ENCODE measurements at regions not wholly inside any gene's neighbourhood (a gene's known extent, or its start where the extent isn't known, plus 50 kb on each side); places are given as distances from the start of the nearest gene placed in this dataset.
"Not testable (repeated sequence)": the region's sequence is repeated elsewhere in the genome, so short reads cannot be mapped to it uniquely, and the experiment has no call there.

GRCh38 chr3:110344487-110344886 lies 727.1 kb upstream of the NECTIN3 start:
- DNase-seq: no peak

DNA sequence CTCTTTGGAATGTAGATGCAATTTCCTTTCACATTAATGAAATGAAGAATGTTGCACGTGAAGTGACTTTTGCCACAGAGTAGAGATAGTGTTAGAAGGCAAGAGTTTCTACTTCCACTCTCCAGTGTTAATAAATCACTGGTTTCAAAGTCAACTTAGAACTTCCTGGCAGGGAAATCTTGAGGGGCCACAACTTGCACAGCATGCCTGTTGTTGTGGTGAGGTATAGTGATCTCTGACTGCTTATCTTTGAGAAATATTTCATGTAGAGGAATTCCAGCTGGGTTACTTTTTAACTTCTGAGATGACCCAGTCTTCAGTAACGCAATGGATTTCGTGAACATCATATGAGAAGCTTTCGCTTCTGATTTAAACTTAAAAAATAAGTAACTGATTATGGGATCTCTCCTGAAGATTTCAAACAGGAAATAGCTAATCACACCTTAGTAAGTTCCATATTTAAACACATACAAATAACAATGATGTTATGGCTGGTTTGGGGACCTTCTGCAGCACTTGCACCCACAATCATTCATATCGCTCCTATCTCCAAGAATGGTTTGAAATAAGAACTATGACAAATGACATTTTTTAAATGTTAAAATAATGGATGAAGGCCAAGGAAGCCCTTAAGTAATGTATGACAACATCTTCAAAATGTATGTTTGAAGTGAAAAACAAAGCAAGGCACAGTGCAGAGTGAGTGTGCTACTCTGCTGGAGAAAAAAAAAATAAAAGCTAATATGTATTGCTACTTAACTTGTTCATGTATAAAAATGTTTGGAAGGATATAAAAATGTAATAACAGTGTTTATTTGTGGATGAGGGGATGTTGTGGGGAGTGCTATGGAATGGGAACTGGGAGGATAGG lies 726.5 kb upstream of the NECTIN3 start:
- DNase-seq: no peak

DNA sequence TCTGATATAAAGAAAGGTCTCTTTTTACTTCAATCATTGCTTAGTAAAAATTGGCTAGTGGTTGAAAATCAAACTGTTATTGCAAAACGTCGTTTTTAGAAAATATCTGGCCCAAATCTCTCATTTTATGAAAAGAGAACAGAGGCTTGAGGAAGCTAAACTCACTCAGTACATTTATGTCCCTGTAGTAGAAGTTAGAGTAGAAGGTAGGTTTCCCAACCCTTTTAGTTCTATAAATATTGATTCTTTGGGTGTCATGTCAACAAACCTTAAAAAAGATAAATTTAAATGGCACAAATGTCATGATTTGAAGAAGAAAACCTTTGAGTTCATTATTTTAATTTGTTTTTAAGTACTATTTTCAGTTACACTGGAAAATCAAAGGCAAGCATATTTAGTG lies 722.3 kb upstream of the NECTIN3 start:
- no peak for DNase-seq

DNA sequence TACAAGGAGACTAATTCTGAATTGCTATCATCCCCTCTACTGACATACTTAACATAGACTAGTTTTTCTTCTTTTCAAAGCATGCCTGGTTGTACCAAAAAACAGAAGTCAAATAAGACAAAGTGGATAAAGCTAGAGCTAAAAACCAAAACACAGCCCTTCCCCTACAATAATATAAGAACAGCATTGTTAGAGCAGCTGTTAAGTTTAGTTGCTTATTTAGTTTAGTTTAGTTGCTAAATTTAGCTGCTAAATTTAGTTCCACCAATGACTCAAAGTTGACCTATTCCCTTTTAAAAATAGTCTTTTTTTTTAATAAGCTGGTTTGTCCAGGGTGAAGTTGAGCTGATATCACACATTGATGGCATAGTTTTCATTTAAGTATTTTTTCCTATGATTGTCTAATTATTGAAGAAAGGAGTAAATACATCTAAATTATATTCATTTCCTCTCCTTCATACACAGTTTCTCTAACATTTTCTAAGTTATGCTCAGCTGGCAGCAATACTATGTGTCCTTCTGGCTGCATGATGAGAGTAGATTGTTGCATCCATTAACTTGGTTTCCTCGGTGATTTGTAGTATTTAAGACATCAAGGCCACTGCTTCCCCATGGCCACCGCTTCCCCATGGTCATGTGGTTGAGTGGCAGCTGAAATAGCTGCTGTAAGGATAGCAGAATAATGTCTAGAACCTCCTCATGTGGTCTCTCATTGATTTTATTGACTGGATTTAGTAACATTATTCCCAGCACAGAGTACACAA lies 718.6 kb upstream of the NECTIN3 start:
- DNase-seq: no peak

GRCh38 chr3:110362751-110363150 lies 708.9 kb upstream of the NECTIN3 start:
- DNase-seq: no peak

GRCh38 chr3:110367289-110367688 lies 704.3 kb upstream of the NECTIN3 start:
- DNase-seq: not testable (repeated sequence)

DNA sequence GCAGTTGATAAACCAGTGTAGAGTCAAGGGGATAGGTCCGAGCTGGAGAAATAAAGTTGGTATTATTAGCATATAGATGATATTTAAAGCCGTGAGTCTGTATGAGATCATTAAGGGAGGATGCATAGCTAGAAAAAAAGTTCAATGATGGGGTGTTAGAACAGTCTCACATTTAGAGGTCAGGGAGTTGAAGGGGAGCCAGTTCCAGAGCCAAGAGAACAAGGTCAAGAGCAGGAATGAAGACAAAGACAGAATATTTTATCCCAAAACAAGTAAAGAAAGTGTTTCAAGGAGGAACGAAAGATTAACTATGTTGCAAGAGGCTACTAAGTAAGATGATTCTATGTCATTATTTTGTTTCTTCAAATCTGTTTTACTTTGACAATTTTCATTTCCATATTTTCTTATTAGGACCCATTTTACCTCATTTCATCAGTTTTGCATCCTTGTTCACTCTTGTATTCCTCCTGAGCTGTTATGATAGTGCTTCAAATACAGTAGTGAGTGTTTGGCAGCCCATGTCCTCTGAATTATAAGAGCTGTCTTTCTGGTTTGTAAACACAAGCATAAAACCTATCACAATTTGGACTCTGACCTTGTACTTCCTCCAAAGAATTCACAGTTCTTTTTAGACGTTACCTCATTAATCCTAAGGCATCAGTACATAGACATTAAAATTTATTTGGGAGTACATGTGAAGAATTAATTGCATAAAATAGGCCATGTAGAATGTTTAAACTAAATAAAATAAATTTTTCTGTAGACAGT lies 695.7 kb upstream of the NECTIN3 start:
- no peak for DNase-seq

GRCh38 chr3:110378481-110378880 lies 693.1 kb upstream of the NECTIN3 start:
- no peak for DNase-seq

GRCh38 chr3:110381992-110382391 lies 689.6 kb upstream of the NECTIN3 start:
- DNase-seq: no peak

DNA sequence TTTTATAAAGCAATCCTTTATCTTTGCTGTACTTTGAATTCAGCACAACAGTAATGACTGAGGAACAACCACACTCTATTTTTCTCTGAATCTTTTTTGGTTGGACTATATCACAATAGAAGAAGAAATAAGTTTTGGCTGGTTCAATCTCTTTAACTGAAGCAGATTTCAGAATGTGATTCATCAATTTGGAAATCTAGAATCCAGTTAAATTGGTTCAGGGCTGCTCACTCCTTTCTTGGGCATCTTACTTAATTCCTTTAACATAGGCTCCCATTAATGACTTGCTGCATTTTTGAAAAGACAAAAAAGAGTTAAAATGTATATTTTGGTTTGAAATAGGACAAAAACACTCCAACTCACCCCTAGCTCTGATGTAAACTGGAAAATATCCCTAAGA lies 688.3 kb upstream of the NECTIN3 start:
- no peak for DNase-seq

DNA sequence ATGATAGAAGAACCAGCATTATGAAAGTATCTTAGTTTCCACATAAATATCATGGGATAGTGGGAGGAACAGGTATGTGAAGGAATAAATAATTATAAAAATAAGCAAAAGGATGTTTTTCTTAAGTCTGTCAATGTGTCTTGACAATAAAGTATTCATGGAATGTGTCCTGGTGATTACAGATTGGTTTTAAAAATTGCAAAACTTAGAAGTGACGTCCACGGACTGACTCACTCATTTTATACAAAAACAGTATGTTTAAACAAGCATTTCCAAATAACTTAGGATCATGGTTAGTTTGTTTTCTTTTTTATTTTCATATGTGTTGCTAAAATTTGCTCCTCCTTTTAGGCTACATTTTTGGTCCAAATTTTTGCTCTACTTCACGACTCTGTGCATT lies 687.0 kb upstream of the NECTIN3 start:
- DNase-seq: no peak

GRCh38 chr3:110389005-110389404 lies 682.6 kb upstream of the NECTIN3 start:
- DNase-seq: no peak

DNA sequence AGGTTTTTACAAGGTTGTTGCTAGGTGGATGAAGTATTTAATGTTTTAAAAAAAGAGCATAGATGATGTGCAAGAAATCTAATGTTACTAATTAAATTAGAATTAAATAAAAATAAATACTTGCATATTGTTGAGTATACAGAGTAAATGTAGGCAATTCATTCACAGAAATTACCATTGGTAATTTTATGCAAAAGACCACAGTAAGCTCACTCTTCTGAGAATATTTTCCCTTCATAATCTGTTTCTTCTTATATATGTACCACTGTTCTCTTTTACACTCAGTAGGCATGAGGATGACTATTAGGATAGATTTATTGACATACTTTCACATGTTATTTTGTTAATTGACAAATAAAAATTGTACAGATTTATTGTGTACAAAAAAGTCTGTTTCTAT lies 681.2 kb upstream of the NECTIN3 start:
- DNase-seq: no peak

- DNase-seq: no peak
Observed at GRCh38 chr3:110391042-110391441, 680.6 kb upstream of the NECTIN3 start.

DNA sequence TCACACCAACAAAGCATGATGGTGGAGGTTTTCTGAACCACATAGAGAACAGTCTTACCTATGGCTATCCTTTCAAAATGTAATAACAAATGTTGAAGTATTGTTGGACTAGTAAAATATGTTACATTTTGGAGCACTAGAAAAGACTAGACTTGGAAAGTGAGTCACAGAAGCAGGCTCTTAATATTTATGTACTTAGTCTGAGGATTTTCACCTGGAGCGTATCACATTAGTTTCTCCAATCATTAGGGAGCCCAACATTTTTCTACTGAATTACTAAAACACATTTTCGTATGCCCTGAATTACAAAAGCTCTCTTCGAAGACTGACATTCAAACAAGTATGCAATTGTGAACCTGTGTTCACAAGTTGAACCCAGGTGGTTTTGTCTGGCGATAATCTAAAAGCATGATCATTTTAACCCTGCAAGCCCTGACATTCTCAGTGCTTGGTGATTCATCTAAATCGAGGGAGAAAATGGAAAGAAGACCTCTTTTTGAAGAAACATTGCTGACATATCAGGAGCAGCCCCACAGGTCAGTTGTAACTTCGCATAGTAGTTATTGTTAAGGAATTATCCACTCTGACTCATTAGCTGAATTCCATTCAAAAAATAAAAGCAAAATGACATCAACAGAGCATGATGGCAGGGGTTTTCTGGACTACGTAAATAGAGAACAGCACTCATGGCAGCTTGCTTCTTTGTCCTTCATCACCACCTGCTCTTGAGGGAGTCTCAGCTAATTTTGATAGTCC lies 679.8 kb upstream of the NECTIN3 start:
- DNase-seq: no peak

DNA sequence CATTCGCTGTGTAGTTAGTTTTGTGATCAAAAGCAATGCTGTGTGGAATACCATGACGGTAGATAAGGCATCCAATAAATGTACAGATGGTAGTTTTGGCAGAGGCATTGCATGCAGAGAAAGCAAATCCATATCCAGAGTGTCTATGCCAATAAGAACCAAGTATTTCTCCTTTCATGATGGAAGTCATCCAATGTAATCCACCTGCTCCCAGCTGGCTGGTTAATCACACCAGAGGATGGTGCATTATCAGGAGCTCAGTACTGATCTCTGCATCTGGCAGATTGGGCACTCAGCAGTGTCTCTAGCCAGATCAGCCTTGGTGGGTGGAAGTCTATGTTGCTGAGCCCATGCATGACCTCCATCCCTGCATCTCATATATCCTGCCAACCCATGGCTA lies 677.7 kb upstream of the NECTIN3 start:
- DNase-seq: no peak

DNA sequence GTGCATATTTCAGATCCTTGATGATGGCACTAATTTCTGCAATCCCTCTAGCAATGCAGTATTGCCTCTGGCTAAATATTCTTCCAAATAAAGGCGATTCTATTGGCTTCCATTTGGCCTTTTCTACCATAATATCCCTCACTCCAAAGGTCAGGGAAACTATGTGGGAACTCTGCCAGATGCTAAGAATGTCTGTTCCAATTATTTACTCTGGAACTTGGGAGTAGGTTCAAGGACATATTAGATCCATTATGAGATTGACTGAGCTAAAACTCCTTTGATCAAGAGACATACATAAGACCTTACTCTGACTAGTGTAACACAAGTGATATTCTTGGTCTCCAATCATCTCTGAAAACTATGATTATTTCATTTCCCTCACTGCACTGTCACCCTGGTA lies 674.5 kb upstream of the NECTIN3 start:
- no peak for DNase-seq

DNA sequence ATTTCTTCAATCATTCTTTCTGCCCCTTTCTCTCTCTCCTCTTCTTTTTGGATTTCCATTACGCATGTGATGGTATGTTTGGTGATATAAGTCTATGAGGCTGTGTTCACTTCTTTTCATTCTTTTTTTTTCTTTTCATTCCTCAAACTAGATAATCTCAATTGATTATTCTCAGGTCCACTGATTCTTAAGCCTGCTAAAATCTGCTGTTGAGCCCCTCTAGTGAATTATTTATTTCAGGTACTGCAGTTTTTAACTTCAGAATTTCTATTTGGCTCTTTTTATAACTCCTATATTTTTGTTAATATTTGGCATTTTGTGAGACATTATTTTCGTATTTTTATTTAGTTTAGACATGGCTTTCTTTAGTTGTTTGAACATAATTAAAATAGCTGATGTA lies 671.3 kb upstream of the NECTIN3 start:
- DNase-seq: no peak

DNA sequence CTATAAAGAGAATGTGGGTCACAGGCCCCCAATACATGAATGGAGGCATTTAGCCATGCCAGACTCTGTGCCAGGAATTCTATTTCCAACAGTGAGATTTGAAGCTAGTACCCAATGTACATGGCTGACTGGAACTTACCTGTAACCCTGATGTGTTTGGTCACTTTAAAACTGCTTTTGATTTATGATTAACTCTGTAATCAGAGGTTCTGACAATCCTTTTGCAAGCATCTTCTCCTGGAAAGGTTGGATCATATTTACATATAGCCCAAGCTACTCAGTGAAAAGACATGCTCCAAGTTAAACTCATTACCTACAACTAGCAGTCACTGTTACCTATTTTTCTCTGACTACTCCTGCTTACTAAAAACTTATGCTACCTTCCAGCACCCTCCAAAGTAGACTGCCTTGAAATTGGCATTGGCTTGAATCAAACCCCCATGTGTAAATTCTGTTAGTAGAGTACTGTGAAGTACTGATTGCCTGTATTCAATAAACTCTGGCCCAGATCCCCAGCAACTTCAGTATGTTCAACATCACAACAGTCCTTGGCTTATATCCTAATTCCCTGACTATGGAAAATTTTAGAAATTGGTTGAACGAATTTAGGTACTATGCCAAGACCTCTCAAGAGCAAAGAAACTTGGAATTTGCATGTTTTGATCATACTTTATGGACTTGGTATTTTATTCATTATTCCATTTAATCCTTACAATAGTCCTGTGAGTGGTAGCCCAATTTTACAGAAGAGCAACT lies 665.6 kb upstream of the NECTIN3 start:
- no peak for DNase-seq

DNA sequence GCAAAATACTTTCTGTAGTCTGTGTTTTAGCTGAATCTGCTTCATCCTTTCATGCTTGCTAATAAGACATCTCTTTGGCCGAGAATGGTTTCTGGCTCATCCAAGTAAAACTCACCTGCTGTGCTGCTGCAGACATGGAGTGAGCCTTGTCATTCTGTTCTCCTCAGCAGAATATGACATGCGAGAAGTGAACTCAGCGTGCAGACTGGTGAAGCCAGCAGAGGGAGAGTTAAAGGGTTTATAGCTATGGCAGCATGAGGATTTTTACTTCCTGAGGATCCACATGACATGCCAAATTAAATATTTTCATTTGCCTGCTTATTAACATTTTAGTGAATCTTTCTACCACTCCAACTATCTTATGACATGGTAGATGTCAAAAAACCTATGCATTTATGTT lies 658.4 kb upstream of the NECTIN3 start:
- no peak for DNase-seq

GRCh38 chr3:110413807-110414748 lies 657.5 kb upstream of the NECTIN3 start:
- DNase-seq: no peak
